Stomach (tissue), 4 donors: ENCODE measurements at regions not wholly inside any gene's neighbourhood (a gene's known extent, or its start where the extent isn't known, plus 50 kb on each side); places are given as distances from the start of the nearest gene placed in this dataset.

ENCODE experiments used
- CTCF ChIP-seq, 7 experiments: fragments of 450-650 bp in 4 of 7; fragments of 200-600 bp in 3 of 7; sonication (generic) in 3 of 7; IDR thresholded peaks; one replicate each; pipeline ENCODE4 v1.5.1; 2016 to 2019; ENCODE audit warnings: antibody characterized with exemption in 7 of 7, control low read depth in 2 of 7, mild to moderate bottlenecking in 1 of 7
- EP300 ChIP-seq: sonication (generic); formaldehyde crosslinking; IDR thresholded peaks from one replicate; pipeline ENCODE4 v1.6.1; 2017; ENCODE audit warnings: antibody characterized with exemption

GRCh38 chr2:2926858-2927175 lies 450.8 kb downstream of the EIPR1 start:
- TF ChIP-seq CTCF (IDR thresholded peaks at IDR 0.05), result no peak
- no peak for TF ChIP-seq EP300
